Testis (tissue), 2 donors: ENCODE measurements at regions not wholly inside any gene's neighbourhood (a gene's known extent, or its start where the extent isn't known, plus 50 kb on each side); places are given as distances from the start of the nearest gene placed in this dataset.

Experiments
- POLR2A ChIP-seq: fragments of 450-650 bp; IDR thresholded peaks from one replicate; pipeline ENCODE4 v1.6.1; 2017; ENCODE audit warnings: antibody characterized with exemption, mild to moderate bottlenecking, moderate library complexity
- TF ChIP-seq, protein P1 (sequence below), 3 experiments: fragments of 450-650 bp in 2 of 3; fragments of 200-600 bp in 1 of 3; sonication (generic) in 1 of 3; IDR thresholded peaks; one replicate each; pipeline ENCODE4 v1.5.1; 2016 to 2019; ENCODE audit warnings: antibody characterized with exemption in 3 of 3, mild to moderate bottlenecking in 2 of 3, moderate library complexity in 1 of 3

DNA sequence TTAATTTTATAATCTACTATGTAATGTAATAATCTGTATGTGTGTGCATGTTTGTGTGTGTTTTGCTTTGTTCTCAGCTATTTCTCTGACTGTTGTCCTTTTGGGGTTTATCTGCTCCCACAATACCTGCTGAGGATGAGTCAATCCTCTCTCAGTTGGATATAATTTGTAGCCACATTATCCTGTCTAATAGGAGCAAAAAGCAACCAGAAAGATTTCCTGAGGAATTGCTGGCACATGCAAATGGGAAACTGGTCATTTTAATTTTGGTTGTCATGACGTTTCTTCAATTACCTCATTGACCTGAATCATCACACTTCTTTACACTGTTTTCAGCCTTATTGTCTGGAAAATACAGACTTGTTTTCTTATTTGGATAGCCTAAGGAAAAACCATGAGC lies 488.4 kb downstream of the KLF5 start:
- TF ChIP-seq, protein P1, sequence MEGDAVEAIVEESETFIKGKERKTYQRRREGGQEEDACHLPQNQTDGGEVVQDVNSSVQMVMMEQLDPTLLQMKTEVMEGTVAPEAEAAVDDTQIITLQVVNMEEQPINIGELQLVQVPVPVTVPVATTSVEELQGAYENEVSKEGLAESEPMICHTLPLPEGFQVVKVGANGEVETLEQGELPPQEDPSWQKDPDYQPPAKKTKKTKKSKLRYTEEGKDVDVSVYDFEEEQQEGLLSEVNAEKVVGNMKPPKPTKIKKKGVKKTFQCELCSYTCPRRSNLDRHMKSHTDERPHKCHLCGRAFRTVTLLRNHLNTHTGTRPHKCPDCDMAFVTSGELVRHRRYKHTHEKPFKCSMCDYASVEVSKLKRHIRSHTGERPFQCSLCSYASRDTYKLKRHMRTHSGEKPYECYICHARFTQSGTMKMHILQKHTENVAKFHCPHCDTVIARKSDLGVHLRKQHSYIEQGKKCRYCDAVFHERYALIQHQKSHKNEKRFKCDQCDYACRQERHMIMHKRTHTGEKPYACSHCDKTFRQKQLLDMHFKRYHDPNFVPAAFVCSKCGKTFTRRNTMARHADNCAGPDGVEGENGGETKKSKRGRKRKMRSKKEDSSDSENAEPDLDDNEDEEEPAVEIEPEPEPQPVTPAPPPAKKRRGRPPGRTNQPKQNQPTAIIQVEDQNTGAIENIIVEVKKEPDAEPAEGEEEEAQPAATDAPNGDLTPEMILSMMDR (IDR thresholded peaks at IDR 0.05), result no peak
- no peak for TF ChIP-seq POLR2A
